ENCODE measurements at regions not wholly inside any gene's neighbourhood (a gene's known extent, or its start where the extent isn't known, plus 50 kb on each side); places are given as distances from the start of the nearest gene placed in this dataset.
"Not testable (repeated sequence)": the region's sequence is repeated elsewhere in the genome, so short reads cannot be mapped to it uniquely, and the experiment has no call there.

- no peak for DNase-seq (ENCODE audit: low spot score)
- POLR2A ChIA-PET (ENCODE audit: low non-redundant PET) = no interaction called here
- TF ChIP-seq CTCF (conservative IDR thresholded peaks at IDR 0.05; ENCODE audit: low read depth) = no peak
- CTCF ChIA-PET = no interaction called here
- H3K27ac ChIP-seq = no peak overlapping the region
Observed at GRCh38 chr13:73169971-73170370, 111.2 kb downstream of the KLF5 start.

GRCh38 chr13:73168953-73169401 lies 110.2 kb downstream of the KLF5 start:
- CTCF ChIA-PET = interaction anchor here (0.6 kb wide), 1 partner anchor 8 kb away, joined by 3 read pairs; no protein-coding TSS in a partner anchor
- POLR2A ChIA-PET (ENCODE audit: low non-redundant PET) = no interaction called here
- peak; percentile 17 for DNase-seq (ENCODE audit: low spot score)
- H3K27ac ChIP-seq = no peak overlapping the region
- TF ChIP-seq CTCF (conservative IDR thresholded peaks at IDR 0.05; ENCODE audit: low read depth) = no peak

- ChIA-PET POLR2A (ENCODE audit: low non-redundant PET) (no interaction called here), CTCF (interaction anchor here (0.6 kb wide), 1 partner anchor 9 kb away, joined by 3 read pairs; no protein-coding TSS in a partner anchor)
- DNase-seq (ENCODE audit: low spot score) = no peak
- H3K27ac ChIP-seq = no peak overlapping the region
- TF ChIP-seq CTCF (conservative IDR thresholded peaks at IDR 0.05; ENCODE audit: low read depth) = no peak
Observed at GRCh38 chr13:73168226-73168952, 109.6 kb downstream of the KLF5 start.

- CTCF ChIA-PET = no interaction called here
- DNase-seq (ENCODE audit: low spot score) = no peak
- POLR2A ChIA-PET (ENCODE audit: low non-redundant PET) = no interaction called here
- no peak for TF ChIP-seq CTCF (conservative IDR thresholded peaks at IDR 0.05; ENCODE audit: low read depth)
- H3K27ac ChIP-seq = no peak overlapping the region
Observed at GRCh38 chr13:73167028-73167820, 108.4 kb downstream of the KLF5 start.

GRCh38 chr13:73166204-73166603 lies 107.4 kb downstream of the KLF5 start:
- no peak for TF ChIP-seq CTCF (conservative IDR thresholded peaks at IDR 0.05; ENCODE audit: low read depth)
- ChIA-PET CTCF (interaction anchor here (0.6 kb wide), 2 partner anchors 54 to 108 kb away, joined by 3 read pairs; no protein-coding TSS in a partner anchor), POLR2A (ENCODE audit: low non-redundant PET) (no interaction called here)
- DNase-seq (ENCODE audit: low spot score) = no peak
- no peak overlapping the region for H3K27ac ChIP-seq

GRCh38 chr13:73162912-73163911 lies 104.4 kb downstream of the KLF5 start:
- TF ChIP-seq CTCF (conservative IDR thresholded peaks at IDR 0.05; ENCODE audit: low read depth) = no peak
- no peak for DNase-seq (ENCODE audit: low spot score)
- no peak overlapping the region for H3K27ac ChIP-seq
- CTCF ChIA-PET = no interaction called here
- POLR2A ChIA-PET (ENCODE audit: low non-redundant PET) = no interaction called here

GRCh38 chr13:73160371-73161031 lies 101.7 kb downstream of the KLF5 start:
- CTCF ChIA-PET; DNase-seq (ENCODE audit: low spot score); H3K27ac ChIP-seq: not testable (repeated sequence)
- POLR2A ChIA-PET (ENCODE audit: low non-redundant PET) = interaction anchor here (0.6 kb wide), 1 partner anchor 127 kb away, joined by 4 read pairs; no protein-coding TSS in a partner anchor

Measured in RWPE1 (cell line).